SK-N-MC (cell line): ENCODE measurements at regions not wholly inside any gene's neighbourhood (a gene's known extent, or its start where the extent isn't known, plus 50 kb on each side); places are given as distances from the start of the nearest gene placed in this dataset.
"Not testable (repeated sequence)": the region's sequence is repeated elsewhere in the genome, so short reads cannot be mapped to it uniquely, and the experiment has no call there.

ENCODE experiments used
- DNase-seq: peaks from one replicate; pipeline ENCODE4 v3.0.0-alpha.2; 2011; ENCODE audit warnings: low read depth, low spot score
- H3K27ac ChIP-seq: fragments of 200-600 bp; sonication (generic); 2 replicates; pipeline ENCODE4 v1.5.1; 2016; ENCODE audit warnings: mixed run types
- H3K36me3 ChIP-seq: fragments of 200-600 bp; sonication (generic); 2 replicates; pipeline ENCODE4 v1.6.1; 2017; ENCODE audit warnings: antibody characterized with exemption, low read length, mixed read lengths; ENCODE audit not compliant: insufficient read depth
- H3K4me3 ChIP-seq: fragments of 200-600 bp; sonication (generic); 2 replicates; pipeline ENCODE4 v1.5.1; 2016
- H3K9ac ChIP-seq: fragments of 200-600 bp; sonication (generic); 2 replicates; pipeline ENCODE4 v1.8.0; 2017; ENCODE audit warnings: mixed run types, mixed read lengths; ENCODE audit not compliant: insufficient read length
- H3K9me3 ChIP-seq: fragments of 200-600 bp; sonication (generic); 2 replicates; pipeline ENCODE4 v1.6.1; 2017; ENCODE audit warnings: low read depth, mild to moderate bottlenecking, antibody characterized with exemption, low read length, moderate library complexity, mixed read lengths
- EZH2 ChIP-seq: fragments of 200-600 bp; sonication (generic); IDR thresholded peaks from one replicate; pipeline ENCODE4 v1.6.1; 2017; ENCODE audit warnings: antibody characterized with exemption
- FOXP2 ChIP-seq: optimal IDR thresholded peaks from 2 replicates; pipeline ENCODE3; 2011; ENCODE audit warnings: mild to moderate bottlenecking, moderate library complexity; ENCODE audit not compliant: insufficient read depth; ENCODE audit errors: extremely low read length, control extremely low read depth
- POLR2AphosphoS5 ChIP-seq: IDR thresholded peaks from 2 replicates; pipeline ENCODE4 v1.6.1; 2012; ENCODE audit warnings: mild to moderate bottlenecking, low read depth, low read length, borderline replicate concordance

DNA sequence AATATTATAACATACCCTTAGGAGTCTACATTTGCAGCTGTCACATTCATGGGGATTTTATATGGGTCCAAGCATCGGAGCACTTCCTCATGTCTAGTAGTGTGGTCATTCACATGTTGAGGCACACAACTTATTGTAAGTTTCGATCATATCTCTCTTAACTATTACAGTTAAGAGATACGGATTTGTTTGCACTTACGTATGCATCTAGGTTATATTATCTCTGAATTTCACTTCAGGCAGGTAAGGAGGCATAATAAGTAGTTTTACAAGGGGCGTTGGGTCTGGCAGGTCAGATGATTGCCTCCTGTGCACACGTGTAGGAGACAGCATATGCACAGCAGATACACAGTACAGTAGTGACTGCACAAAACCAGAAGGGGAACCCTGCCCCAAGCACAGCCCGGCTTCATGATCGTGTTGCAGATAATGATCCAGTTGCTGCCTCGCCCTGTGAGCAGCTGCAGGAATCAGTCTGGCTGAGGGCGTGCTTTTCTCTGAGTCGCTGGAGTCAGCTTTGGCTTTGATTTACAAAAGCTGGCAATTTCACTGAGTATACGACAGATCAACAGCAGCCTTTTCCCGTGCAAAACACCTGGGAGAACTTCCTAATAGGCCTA lies 302.9 kb upstream of the GATB start:
- H3K36me3 ChIP-seq, result no peaks in the 10 kb centered on the region
- no peak overlapping the region for H3K4me3 ChIP-seq
- no peak overlapping the region for H3K27ac ChIP-seq
- no peaks in the 10 kb centered on the region for H3K9me3 ChIP-seq
- H3K9ac ChIP-seq, result no peak overlapping the region
- TF ChIP-seq FOXP2 (no peak), POLR2AphosphoS5 (no peak), EZH2 (no peak)
- DNase-seq, result no peak

DNA sequence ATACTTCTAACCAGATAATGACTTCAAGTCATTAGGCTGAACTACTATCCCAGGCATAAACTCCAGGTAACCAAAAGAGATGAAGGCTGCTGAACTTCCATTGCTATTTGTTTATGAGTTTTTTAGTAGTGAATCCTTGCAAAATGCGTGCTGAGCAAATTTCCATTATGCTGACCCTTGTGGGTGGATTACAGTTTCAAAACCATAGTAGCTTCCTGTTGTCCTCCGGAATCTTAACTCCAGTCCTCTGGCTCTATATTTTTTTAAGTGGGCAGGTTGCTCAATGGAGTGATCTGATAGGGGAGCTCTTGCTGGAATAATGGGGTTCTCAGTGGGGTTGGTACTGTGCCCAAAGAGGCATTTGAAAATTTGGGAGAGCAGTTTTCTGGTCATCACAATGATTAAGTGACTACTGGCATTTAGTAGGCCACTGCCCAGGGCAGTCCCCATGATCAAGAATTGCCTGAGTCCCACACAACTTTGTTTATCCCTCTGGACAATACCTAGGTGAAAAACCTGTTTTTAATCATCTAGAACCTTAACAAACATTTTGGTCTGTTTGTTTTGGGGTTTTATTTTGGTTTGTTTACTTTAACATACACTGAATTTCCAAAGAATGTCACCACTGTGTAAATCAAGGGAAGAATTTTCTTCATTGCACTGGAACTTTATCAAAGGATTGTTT lies 302.3 kb upstream of the GATB start:
- no peak for TF ChIP-seq POLR2AphosphoS5
- no peak overlapping the region for H3K9ac ChIP-seq
- DNase-seq, result no peak
- no peak overlapping the region for H3K27ac ChIP-seq
- no peak overlapping the region for H3K4me3 ChIP-seq
- H3K9me3 ChIP-seq, result no peaks in the 10 kb centered on the region
- H3K36me3 ChIP-seq, result no peaks in the 10 kb centered on the region

DNA sequence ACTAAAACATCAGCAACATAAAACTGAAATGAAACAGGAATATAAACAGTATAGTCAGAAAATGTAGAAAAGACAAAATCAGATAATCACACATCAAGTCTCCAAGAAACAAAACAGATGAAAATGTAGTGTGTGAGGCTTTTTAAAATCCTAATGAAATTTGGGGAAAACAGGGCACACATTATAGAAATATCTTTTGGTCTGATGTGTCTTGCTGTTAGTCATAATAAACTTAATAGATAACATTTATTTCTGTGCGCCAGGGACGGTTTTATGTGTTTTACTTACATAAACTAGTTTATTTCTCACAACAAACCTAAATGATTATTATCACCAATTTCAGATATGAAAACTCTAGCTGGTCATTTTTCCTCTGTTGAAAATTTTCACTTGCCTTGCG lies 293.9 kb upstream of the GATB start:
- Histone ChIP-seq H3K4me3 (no peak overlapping the region), H3K9ac (no peak overlapping the region), H3K36me3 (no peaks in the 10 kb centered on the region), H3K9me3 (no peaks in the 10 kb centered on the region), H3K27ac (no peak overlapping the region)
- TF ChIP-seq EZH2 (no peak), POLR2AphosphoS5 (no peak), FOXP2 (no peak)
- no peak for DNase-seq

DNA sequence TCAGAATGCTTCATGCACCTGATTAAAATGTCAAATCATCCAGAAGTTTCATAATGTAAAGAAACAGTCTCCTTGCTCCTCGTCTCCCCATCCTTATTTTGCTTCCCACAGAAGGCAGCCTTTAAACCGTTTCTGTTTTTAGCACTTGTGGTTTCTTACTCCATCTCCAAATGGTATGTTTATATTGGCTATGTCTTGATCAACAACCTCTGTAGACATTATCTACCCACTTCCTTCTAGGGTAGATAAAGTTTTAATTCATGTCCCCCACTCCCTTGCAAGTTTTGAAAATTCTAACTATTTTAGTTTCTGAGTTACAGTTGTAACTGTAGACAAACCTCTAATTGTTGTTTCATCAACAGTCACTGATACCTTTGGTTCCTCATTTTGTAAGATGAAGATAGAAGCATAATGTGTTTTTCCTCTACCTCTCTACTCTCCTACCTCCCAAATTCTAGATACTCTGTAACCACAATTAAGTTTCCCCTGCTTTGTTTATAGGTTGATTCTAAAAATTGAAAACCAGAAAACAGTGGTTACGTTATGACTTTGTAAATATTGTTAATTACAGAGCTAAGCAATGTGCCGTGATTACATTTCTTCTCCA lies 291.7 kb upstream of the GATB start:
- Histone ChIP-seq H3K27ac (no peak overlapping the region), H3K9ac (no peak overlapping the region), H3K4me3 (no peak overlapping the region), H3K9me3 (no peaks in the 10 kb centered on the region), H3K36me3 (no peaks in the 10 kb centered on the region)
- no peak for TF ChIP-seq POLR2AphosphoS5
- TF ChIP-seq EZH2, result no peak
- no peak for TF ChIP-seq FOXP2
- no peak for DNase-seq

DNA sequence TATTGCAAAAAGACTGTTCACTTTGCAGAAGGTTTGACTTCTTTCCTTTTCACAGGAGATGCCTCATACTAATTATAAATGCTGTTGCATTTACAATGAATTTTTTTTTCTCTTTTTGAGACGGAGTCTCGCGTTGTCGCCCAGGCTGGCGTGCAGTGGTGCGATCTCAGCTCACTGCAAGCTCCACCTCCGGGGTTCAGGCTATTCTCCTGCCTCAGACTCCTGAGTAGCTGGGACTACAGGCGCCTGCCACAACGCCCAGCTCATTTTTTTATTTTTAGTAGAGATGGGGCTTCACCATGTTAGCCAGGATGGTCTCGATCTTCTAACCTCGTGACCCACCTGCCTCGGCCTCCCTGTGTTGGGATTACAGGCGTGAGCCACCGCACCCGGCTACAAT lies 290.5 kb upstream of the GATB start:
- not testable (repeated sequence) for DNase-seq, H3K36me3 ChIP-seq, H3K4me3 ChIP-seq, H3K9me3 ChIP-seq, H3K9ac ChIP-seq, H3K27ac ChIP-seq

DNA sequence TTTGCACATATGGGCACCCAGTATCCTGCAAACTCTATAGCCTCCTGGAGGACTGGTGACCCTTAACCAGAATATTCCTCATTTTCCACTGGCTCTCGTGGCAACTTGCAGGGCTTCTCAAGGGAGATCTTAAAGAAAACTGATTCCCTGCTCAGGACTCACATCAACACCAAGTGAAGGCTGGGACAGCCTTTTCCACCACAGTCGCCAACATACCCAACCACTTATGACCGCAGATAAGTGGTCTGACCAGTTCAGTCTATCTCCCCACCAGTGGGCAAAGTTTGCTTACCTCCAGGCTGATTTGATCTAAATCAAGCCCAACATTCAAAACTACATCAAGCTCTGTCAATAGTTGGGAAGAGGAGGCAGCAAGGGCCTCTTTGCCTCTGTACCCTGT lies 289.3 kb upstream of the GATB start:
- DNase-seq, result no peak
- H3K36me3 ChIP-seq, result no peaks in the 10 kb centered on the region
- TF ChIP-seq POLR2AphosphoS5 (no peak), EZH2 (no peak), FOXP2 (no peak)
- no peak overlapping the region for H3K9ac ChIP-seq
- no peak overlapping the region for H3K27ac ChIP-seq
- H3K9me3 ChIP-seq, result no peaks in the 10 kb centered on the region
- H3K4me3 ChIP-seq, result no peak overlapping the region

DNA sequence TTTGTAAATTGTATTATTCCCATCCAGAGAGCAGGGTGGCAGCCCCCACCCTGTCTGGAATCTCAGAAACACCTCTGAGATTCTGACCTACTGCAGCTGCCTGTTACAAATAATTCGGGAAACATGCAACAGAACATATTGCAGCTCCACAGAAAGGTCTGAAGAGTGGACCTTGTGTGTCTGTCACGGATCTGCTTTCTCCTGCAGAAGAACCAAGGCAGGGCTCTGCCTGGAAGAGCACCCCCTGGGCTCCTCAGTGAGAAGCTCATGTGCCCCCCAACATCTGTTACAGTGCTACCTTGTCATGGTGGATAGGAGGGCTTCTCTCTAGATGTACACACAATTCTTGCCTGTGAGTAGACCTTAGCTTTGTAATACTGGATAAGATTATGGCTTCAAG lies 286.6 kb upstream of the GATB start:
- Histone ChIP-seq H3K9ac (no peak overlapping the region), H3K27ac (no peak overlapping the region), H3K4me3 (no peak overlapping the region), H3K36me3 (no peaks in the 10 kb centered on the region), H3K9me3 (no peaks in the 10 kb centered on the region)
- DNase-seq, result no peak
- TF ChIP-seq EZH2 (no peak), FOXP2 (no peak), POLR2AphosphoS5 (no peak)

DNA sequence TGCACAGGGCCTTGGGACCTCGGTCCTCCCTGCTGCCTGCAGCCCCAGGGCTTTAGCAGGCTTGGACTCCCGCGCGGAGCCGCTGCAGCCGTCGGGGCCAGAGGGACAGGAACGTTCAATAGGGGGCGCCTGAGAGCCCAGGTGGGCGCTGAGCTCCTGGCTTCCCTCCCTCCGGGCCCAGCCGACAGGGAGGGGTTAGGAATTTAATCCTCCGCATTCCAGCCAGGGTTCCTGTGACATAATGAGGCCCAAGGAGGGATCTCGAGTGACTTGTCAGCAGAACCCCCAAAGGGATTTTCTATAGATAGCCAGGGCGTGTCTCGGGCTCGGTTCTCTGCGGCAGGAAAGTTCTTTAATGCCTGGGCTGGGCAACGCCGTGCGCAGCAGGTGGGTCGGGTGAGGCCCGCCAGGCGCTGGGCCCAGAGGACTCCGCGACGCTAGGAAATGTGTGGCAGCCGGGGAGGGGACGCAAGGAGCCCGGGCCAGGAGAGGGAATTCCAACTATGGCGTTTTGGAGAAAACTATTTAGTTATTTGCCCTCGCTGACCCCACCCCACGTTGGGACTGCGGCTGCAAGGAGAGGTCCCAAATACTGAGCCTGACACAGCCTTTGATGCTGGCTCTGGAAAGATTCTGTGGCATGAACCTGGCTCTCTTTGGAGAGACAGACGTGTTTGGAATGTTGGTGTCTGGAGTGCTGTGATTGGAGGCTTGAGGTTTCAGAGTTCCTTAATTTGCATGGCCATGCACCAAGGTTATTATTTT lies 285.2 kb upstream of the GATB start:
- no peaks in the 10 kb centered on the region for H3K36me3 ChIP-seq
- H3K9ac ChIP-seq, result no peak overlapping the region
- DNase-seq, result no peak
- H3K27ac ChIP-seq, result no peak overlapping the region
- no peak for TF ChIP-seq FOXP2
- no peak for TF ChIP-seq POLR2AphosphoS5
- TF ChIP-seq EZH2, result no peak
- H3K4me3 ChIP-seq, result no peak overlapping the region
- H3K9me3 ChIP-seq, result no peaks in the 10 kb centered on the region
